ENCODE measurements at regions not wholly inside any gene's neighbourhood (a gene's known extent, or its start where the extent isn't known, plus 50 kb on each side); places are given as distances from the start of the nearest gene placed in this dataset.

DNA sequence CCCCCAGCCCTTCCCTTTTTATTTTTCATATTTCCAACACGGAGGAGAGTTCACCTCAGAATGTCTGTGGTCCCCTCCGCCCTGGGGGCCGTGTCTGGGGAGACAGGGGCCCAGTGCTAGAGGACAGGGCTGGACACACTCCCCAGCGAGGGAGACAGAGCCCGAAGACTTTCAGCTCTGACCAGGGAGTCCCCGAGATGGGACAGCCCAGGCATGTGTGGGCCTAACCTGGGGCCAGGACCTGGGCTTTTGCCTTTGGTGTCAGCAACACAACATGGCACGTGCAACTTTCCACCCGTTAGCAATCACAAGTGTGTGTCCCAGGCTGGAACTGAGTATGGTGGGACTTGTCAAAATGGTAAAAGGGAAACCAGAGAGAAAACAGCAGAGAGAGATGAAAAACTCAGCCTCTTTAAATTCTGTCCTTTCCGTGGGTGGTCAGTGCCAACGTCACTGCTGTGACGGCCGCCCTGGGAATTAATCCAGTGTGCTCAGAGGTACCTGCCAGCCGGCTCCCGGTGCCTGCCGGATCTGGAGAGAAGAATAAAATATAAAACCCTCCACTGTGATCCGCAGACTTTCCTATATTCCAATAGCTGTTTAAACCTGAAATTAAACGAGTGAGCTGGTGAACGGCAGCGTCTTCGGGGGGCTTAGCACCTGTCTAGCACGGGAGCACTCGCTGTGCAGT, 245.8 kb downstream of the EIPR1 start:
- TF ChIP-seq CTCF (IDR thresholded peaks at IDR 0.05; ENCODE audit: insufficient read depth, low read length, poor library complexity, severe bottlenecking): no peak
- no peak for TF ChIP-seq EZH2phosphoT487 (conservative IDR thresholded peaks at IDR 0.05; ENCODE audit: low read length)
- no peak overlapping the region for H3K27ac ChIP-seq (ENCODE audit: low read depth, low read length)

GRCh38 chr2:3130889-3131635, 246.6 kb downstream of the EIPR1 start:
- Histone ChIP-seq H4K20me1 (ENCODE audit: low read depth, low read length) (no peaks in the 10 kb centered on the region), H3K9ac (ENCODE audit: low read length) (no peak overlapping the region), H3K36me3 (ENCODE audit: low read length) (no peaks in the 10 kb centered on the region), H3K79me2 (ENCODE audit: insufficient read depth, low read length) (no peaks in the 10 kb centered on the region), H3F3A (ENCODE audit: insufficient read depth) (no peaks in the 10 kb centered on the region), H3K9me2 (replicated peaks; ENCODE audit: insufficient read depth, low read length) (no peaks in the 10 kb centered on the region), H3K4me3 (ENCODE audit: insufficient read depth, low read length, poor library complexity, severe bottlenecking) (no peak overlapping the region), H3K9me3 (ENCODE audit: insufficient read depth, low read length) (no peaks in the 10 kb centered on the region), H3K27ac (ENCODE audit: low read depth, low read length) (no peak overlapping the region), H2AFZ (ENCODE audit: low read depth, low read length, severe bottlenecking) (no peak overlapping the region), H3K27me3 (ENCODE audit: low read length) (no peaks in the 10 kb centered on the region), H3K4me2 (ENCODE audit: low read depth, low read length, poor library complexity, severe bottlenecking) (no peak overlapping the region)
- TF ChIP-seq CTCF (IDR thresholded peaks at IDR 0.05; ENCODE audit: insufficient read depth, low read length, poor library complexity, severe bottlenecking) (no peak), EZH2phosphoT487 (conservative IDR thresholded peaks at IDR 0.05; ENCODE audit: low read length) (no peak)

More for the DNA sequence above, 245.8 kb downstream of the EIPR1 start:
- no peaks in the 10 kb centered on the region for H3F3A ChIP-seq (ENCODE audit: insufficient read depth)
- no peaks in the 10 kb centered on the region for H3K27me3 ChIP-seq (ENCODE audit: low read length)
- no peaks in the 10 kb centered on the region for H3K9me2 ChIP-seq (replicated peaks; ENCODE audit: insufficient read depth, low read length)
- H3K9ac ChIP-seq (ENCODE audit: low read length): no peak overlapping the region
- H3K36me3 ChIP-seq (ENCODE audit: low read length): no peaks in the 10 kb centered on the region
- no peaks in the 10 kb centered on the region for H3K79me2 ChIP-seq (ENCODE audit: insufficient read depth, low read length)
- H3K9me3 ChIP-seq (ENCODE audit: insufficient read depth, low read length): no peaks in the 10 kb centered on the region
- no peak overlapping the region for H3K4me2 ChIP-seq (ENCODE audit: low read depth, low read length, poor library complexity, severe bottlenecking)
- H2AFZ ChIP-seq (ENCODE audit: low read depth, low read length, severe bottlenecking): no peak overlapping the region
- no peak overlapping the region for H3K4me3 ChIP-seq (ENCODE audit: insufficient read depth, low read length, poor library complexity, severe bottlenecking)
- no peaks in the 10 kb centered on the region for H4K20me1 ChIP-seq (ENCODE audit: low read depth, low read length)

GRCh38 chr2:3130444-3130843, 247.2 kb downstream of the EIPR1 start:
- TF ChIP-seq EZH2phosphoT487 (conservative IDR thresholded peaks at IDR 0.05; ENCODE audit: low read length): no peak
- no peak for TF ChIP-seq CTCF (IDR thresholded peaks at IDR 0.05; ENCODE audit: insufficient read depth, low read length, poor library complexity, severe bottlenecking)
- Histone ChIP-seq H3F3A (ENCODE audit: insufficient read depth) (no peaks in the 10 kb centered on the region), H3K4me2 (ENCODE audit: low read depth, low read length, poor library complexity, severe bottlenecking) (no peak overlapping the region)

More at GRCh38 chr2:3130444-3130843, 247.2 kb downstream of the EIPR1 start:
- Histone ChIP-seq H3K9ac (ENCODE audit: low read length) (no peak overlapping the region), H3K4me3 (ENCODE audit: insufficient read depth, low read length, poor library complexity, severe bottlenecking) (no peak overlapping the region), H3K27ac (ENCODE audit: low read depth, low read length) (no peak overlapping the region), H3K36me3 (ENCODE audit: low read length) (no peaks in the 10 kb centered on the region), H4K20me1 (ENCODE audit: low read depth, low read length) (no peaks in the 10 kb centered on the region), H3K9me2 (replicated peaks; ENCODE audit: insufficient read depth, low read length) (no peaks in the 10 kb centered on the region), H3K9me3 (ENCODE audit: insufficient read depth, low read length) (no peaks in the 10 kb centered on the region), H2AFZ (ENCODE audit: low read depth, low read length, severe bottlenecking) (no peak overlapping the region), H3K79me2 (ENCODE audit: insufficient read depth, low read length) (no peaks in the 10 kb centered on the region), H3K27me3 (ENCODE audit: low read length) (no peaks in the 10 kb centered on the region)

Data from SU-DHL-6 (cell line).